A549 (cell line): ENCODE measurements at regions not wholly inside any gene's neighbourhood (a gene's known extent, or its start where the extent isn't known, plus 50 kb on each side); places are given as distances from the start of the nearest gene placed in this dataset.

Experiments
- ATAC-seq, 2 experiments: fragments of 200-7000 bp in 1 of 2; fragments of >200 bp in 1 of 2; cut with Nextera tagmentation in 1 of 2; cut with Tn5 transposase in 1 of 2; 3 replicates each; pipeline versions ENCODE4 v1.8.0 to v1.9.1; 2018 to 2020; ENCODE audit warnings: mild to moderate bottlenecking in 1 of 2, moderate library complexity in 1 of 2
- CTCF ChIA-PET: fragments of 300-600 bp; sonication (Branson Sonifier 250); formaldehyde crosslinking; extraction: SDS; loops from one replicate; lab custom pipeline; 2021; ENCODE audit warnings: antibody characterized with exemption, inconsistent platforms; lab: Yijun Ruan, JAX
- POLR2A ChIA-PET: fragments of 350-600 bp; formaldehyde crosslinking; extraction: SDS; loops from one replicate; lab custom pipeline; 2021; ENCODE audit warnings: antibody characterized with exemption, inconsistent platforms; lab: Yijun Ruan, JAX
- DNase-seq, 2 experiments: peaks; one replicate each; pipeline versions ENCODE4 v3.0.0 to v3.0.0-alpha.2; 2011 to 2016; ENCODE audit warnings: low read depth in 1 of 2, low spot score in 1 of 2
- FAIRE-seq: peaks from 2 replicates; lab custom pipeline; 2011; peaks lifted over from hg19 to GRCh38; lab: Jason Lieb, UNC
- H3K27ac ChIP-seq, 2 experiments: fragments of >200 bp; sonication (Bioruptor Twin); formaldehyde crosslinking; 3 replicates each; pipeline ENCODE4 v1.5.1; 2016 to 2017
- H3K4me1 ChIP-seq: fragments of >200 bp; sonication (Bioruptor Twin); formaldehyde crosslinking; 3 replicates; pipeline ENCODE4 v1.6.1; 2016
- H3K4me2 ChIP-seq: fragments of >200 bp; sonication (Bioruptor Twin); formaldehyde crosslinking; 3 replicates; pipeline ENCODE4 v1.6.1; 2016
- H3K4me3 ChIP-seq: fragments of >200 bp; sonication (Bioruptor Twin); formaldehyde crosslinking; 3 replicates; pipeline ENCODE4 v1.5.1; 2016
- H3K9me3 ChIP-seq: fragments of >200 bp; sonication (Bioruptor Twin); formaldehyde crosslinking; 3 replicates; pipeline ENCODE4 v1.6.1; 2016
- CHD2 ChIP-seq: fragments of 150-350 bp; IDR thresholded peaks from 2 replicates; pipeline ENCODE4 v1.6.1; 2014; ENCODE audit warnings: low read length; ENCODE audit not compliant: partially characterized antibody
- E2F6 ChIP-seq: IDR thresholded peaks from 2 replicates; pipeline ENCODE4 v1.6.1; 2012; ENCODE audit warnings: low read depth, borderline replicate concordance
- EHF ChIP-seq: fragments of 250-450 bp; sonication (Bioruptor Pico); IDR thresholded peaks from 2 replicates; pipeline ENCODE4 v1.5.0; 2020; ENCODE audit warnings: mild to moderate bottlenecking
- EHMT2 ChIP-seq: fragments of 200-600 bp; sonication (generic); IDR thresholded peaks from 2 replicates; pipeline ENCODE4 v1.6.1; 2016; ENCODE audit warnings: antibody characterized with exemption, low read depth, mild to moderate bottlenecking, moderate library complexity
- EP300 ChIP-seq, 2 experiments: fragments of >200 bp; sonication (Bioruptor Twin); formaldehyde crosslinking; IDR thresholded peaks; 2 replicates in 1 of 2; 3 replicates in 1 of 2; pipeline ENCODE4 v1.6.1; 2016 to 2017
- FOSL2 ChIP-seq, 2 experiments: fragments of 450-650 bp in 1 of 2; fragments of >200 bp in 1 of 2; sonication (Bioruptor Twin) in 1 of 2; formaldehyde crosslinking; IDR thresholded peaks; 2 replicates each; pipeline versions ENCODE4 v1.5.0 to v1.6.1; 2016 to 2020; ENCODE audit warnings: mild to moderate bottlenecking in 1 of 2, moderate library complexity in 1 of 2
- FOXS1 ChIP-seq: fragments of 250-450 bp; sonication (Bioruptor Pico); IDR thresholded peaks from 2 replicates; pipeline ENCODE4 v1.5.0; 2020; ENCODE audit warnings: mild to moderate bottlenecking, moderate library complexity
- GATA3 ChIP-seq: IDR thresholded peaks from 2 replicates; pipeline ENCODE4 v1.6.1; 2012; ENCODE audit warnings: borderline replicate concordance
- HEYL ChIP-seq: fragments of 250-450 bp; sonication (Bioruptor Pico); IDR thresholded peaks from 2 replicates; pipeline ENCODE4 v1.8.0; 2021; ENCODE audit warnings: mild to moderate bottlenecking, moderate library complexity
- HOXB13 ChIP-seq: fragments of 250-450 bp; sonication (Bioruptor Pico); IDR thresholded peaks from 2 replicates; pipeline ENCODE4 v1.5.0; 2020; ENCODE audit warnings: low read depth, mild to moderate bottlenecking, moderate library complexity
- KDM1A ChIP-seq: fragments of 200-600 bp; sonication (generic); IDR thresholded peaks from 2 replicates; pipeline ENCODE4 v1.6.1; 2016; ENCODE audit warnings: low read depth, mild to moderate bottlenecking
- KDM5A ChIP-seq: fragments of 200-600 bp; sonication (generic); IDR thresholded peaks from 2 replicates; pipeline ENCODE4 v1.6.1; 2016; ENCODE audit warnings: antibody characterized with exemption, mild to moderate bottlenecking
- NR3C1 ChIP-seq: fragments of >200 bp; sonication (Bioruptor Twin); formaldehyde crosslinking; IDR thresholded peaks from 3 replicates; pipeline ENCODE4 v1.6.1; 2017
- POLR2A ChIP-seq: IDR thresholded peaks from 2 replicates; pipeline ENCODE4 v1.6.1; 2012; ENCODE audit warnings: mild to moderate bottlenecking, low read length
- POLR2AphosphoS2 ChIP-seq: conservative IDR thresholded peaks from 2 replicates; pipeline ENCODE4 v1.6.1; 2012; ENCODE audit warnings: low read length, improper control_type of control experiment, inconsistent platforms
- RAD21 ChIP-seq, 2 experiments: fragments of >200 bp in 1 of 2; sonication (Bioruptor Twin) in 1 of 2; formaldehyde crosslinking in 1 of 2; IDR thresholded peaks in 1 of 2; conservative IDR thresholded peaks in 1 of 2; 2 replicates in 1 of 2; 3 replicates in 1 of 2; pipeline ENCODE4 v1.6.1; 2012 to 2018; ENCODE audit warnings: inconsistent platforms in 1 of 2
- RCOR1 ChIP-seq: fragments of 150-350 bp; IDR thresholded peaks from 2 replicates; pipeline ENCODE4 v1.6.1; 2014; ENCODE audit warnings: antibody characterized with exemption, low read length, low read depth
- REST ChIP-seq: fragments of 200-600 bp; sonication (generic); IDR thresholded peaks from 2 replicates; pipeline ENCODE4 v1.6.1; 2016; ENCODE audit warnings: antibody characterized with exemption, mild to moderate bottlenecking, moderate library complexity
- RNF2 ChIP-seq: fragments of 200-600 bp; sonication (generic); IDR thresholded peaks from 2 replicates; pipeline ENCODE4 v1.6.1; 2016; ENCODE audit warnings: low read depth, mild to moderate bottlenecking, antibody characterized with exemption, moderate library complexity, borderline replicate concordance
- SMC3 ChIP-seq: fragments of >200 bp; sonication (Bioruptor Twin); formaldehyde crosslinking; IDR thresholded peaks from 3 replicates; pipeline ENCODE4 v1.6.1; 2018; ENCODE audit warnings: inconsistent platforms
- ZC3H11A ChIP-seq: fragments of 450-650 bp; IDR thresholded peaks from 2 replicates; pipeline ENCODE4 v1.6.1; 2014; ENCODE audit warnings: antibody characterized with exemption, mild to moderate bottlenecking
- ZNF302 ChIP-seq: fragments of 250-450 bp; sonication (Bioruptor Pico); IDR thresholded peaks from 2 replicates; pipeline ENCODE4 v1.9.0; 2021; ENCODE audit warnings: inconsistent platforms, mild to moderate bottlenecking, moderate library complexity
- WGBS: methylation state at CpG from one replicate; pipeline ENCODE4 v1.1.6; 2017; ENCODE audit errors: missing lambda C conversion rate; 5-methylcytosine and 5-hydroxymethylcytosine counted together
- TF ChIP-seq, protein P1 (sequence below): fragments of 250-450 bp; sonication (Bioruptor Pico); IDR thresholded peaks from 2 replicates; pipeline ENCODE4 v1.5.0; 2020; ENCODE audit warnings: low read depth, mild to moderate bottlenecking, moderate library complexity
- TF ChIP-seq, protein P2 (sequence below): IDR thresholded peaks from 2 replicates; pipeline ENCODE4 v1.6.1; 2012

DNA sequence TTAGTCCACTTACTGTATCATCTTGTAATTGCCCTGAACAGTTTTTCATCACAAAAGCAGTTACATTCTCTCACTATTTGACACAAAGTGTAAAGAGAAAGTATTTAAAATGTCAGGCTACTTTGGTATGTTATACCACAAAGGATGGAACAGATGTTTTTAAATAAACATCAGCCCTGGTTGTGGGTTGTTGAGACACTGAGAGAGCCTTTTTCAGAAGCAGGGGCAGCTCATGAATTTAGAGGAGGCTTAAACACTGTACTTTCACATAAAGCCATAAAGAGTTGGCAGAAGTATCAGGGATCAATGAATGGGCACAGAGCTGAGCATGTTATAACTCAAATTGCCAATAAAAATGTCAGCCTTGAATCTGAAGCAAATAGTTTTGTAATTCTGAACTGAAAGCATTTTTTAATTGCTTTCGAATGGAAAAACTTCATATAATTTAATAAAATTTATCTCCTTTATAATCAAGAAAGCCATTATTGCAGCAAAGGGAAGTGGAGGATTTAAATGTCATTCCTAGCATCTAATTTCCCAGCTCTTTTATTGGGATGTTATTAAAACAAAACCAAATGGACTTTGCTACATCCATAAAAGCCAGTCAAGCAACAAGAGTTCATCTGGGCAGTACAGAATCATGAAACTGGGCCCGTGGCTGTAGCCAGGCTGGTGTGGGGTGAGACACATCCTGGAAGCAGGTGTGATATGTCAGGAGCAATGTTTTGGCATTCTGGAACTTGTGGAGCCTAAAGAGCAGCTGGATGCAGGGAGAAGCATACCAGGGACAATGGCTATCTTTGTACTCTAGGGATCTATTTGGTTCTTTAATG, 95.1 kb upstream of the NT5C1B start (continued):
- TF ChIP-seq, protein P1, sequence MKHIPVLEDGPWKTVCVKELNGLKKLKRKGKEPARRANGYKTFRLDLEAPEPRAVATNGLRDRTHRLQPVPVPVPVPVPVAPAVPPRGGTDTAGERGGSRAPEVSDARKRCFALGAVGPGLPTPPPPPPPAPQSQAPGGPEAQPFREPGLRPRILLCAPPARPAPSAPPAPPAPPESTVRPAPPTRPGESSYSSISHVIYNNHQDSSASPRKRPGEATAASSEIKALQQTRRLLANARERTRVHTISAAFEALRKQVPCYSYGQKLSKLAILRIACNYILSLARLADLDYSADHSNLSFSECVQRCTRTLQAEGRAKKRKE (CRISPR knock-in tag): no peak
- no peak for TF ChIP-seq HOXB13 (CRISPR knock-in tag)

GRCh38 chr2:18682681-18683080, 93.3 kb upstream of the NT5C1B start:
- H3K27ac ChIP-seq: no peak overlapping the region
- FAIRE-seq (no peak), DNase-seq (no peak), ATAC-seq (no peak)
- H3K9me3 ChIP-seq: no peaks in the 10 kb centered on the region
- 3% methylated on average over 1 of the region's 1 CpG for WGBS
- POLR2A ChIA-PET: no interaction called here
- H3K4me3 ChIP-seq: no peak overlapping the region
- no peaks in the 10 kb centered on the region for H3K4me1 ChIP-seq
- CTCF ChIA-PET: no interaction called here
- no peak for TF ChIP-seq SMC3
- TF ChIP-seq RAD21 (conservative IDR thresholded peaks at IDR 0.05 in 1 of 2, IDR thresholded peaks at IDR 0.05 in 1 of 2): no peak
- TF ChIP-seq RNF2: no peak
- no peak for TF ChIP-seq ZNF302
- TF ChIP-seq KDM5A: no peak
- TF ChIP-seq FOSL2 (IDR thresholded peaks at IDR 0.05): no peak
- TF ChIP-seq FOSL2 (CRISPR knock-in tag; IDR thresholded peaks at IDR 0.05): no peak
- TF ChIP-seq CHD2: no peak
- no peak for TF ChIP-seq NR3C1
- TF ChIP-seq, protein P2, sequence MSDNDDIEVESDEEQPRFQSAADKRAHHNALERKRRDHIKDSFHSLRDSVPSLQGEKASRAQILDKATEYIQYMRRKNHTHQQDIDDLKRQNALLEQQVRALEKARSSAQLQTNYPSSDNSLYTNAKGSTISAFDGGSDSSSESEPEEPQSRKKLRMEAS: no peak
- no peak for TF ChIP-seq HEYL
- no peak for TF ChIP-seq REST
- TF ChIP-seq E2F6: no peak
- TF ChIP-seq EP300 (IDR thresholded peaks at IDR 0.05): no peak
- no peak for TF ChIP-seq EHMT2
- TF ChIP-seq POLR2A: no peak
- H3K4me2 ChIP-seq: no peak overlapping the region

- POLR2A ChIA-PET: no interaction called here
- FAIRE-seq (no peak), ATAC-seq (no peak), DNase-seq (no peak)
- CTCF ChIA-PET: interaction anchor here (0.5 to 1.2 kb wide), 2 partner anchors 9 to 1033 kb away, joined by 3 read pairs; no protein-coding TSS in a partner anchor
- H3K4me3 ChIP-seq: no peak overlapping the region
- WGBS: 5% methylated on average over 2 of the region's 2 CpGs
- H3K4me1 ChIP-seq: no peaks in the 10 kb centered on the region
- H3K27ac ChIP-seq: no peak overlapping the region
- no peak overlapping the region for H3K4me2 ChIP-seq
- peaks cover 12% of the 10 kb centered on the region; the same call in 1 of the 3 replicates for H3K9me3 ChIP-seq
- TF ChIP-seq, protein P2: no peak
- TF ChIP-seq CHD2 (no peak), ZC3H11A (no peak), POLR2AphosphoS2 (no peak), FOSL2 (IDR thresholded peaks at IDR 0.05) (no peak), FOSL2 (CRISPR knock-in tag; IDR thresholded peaks at IDR 0.05) (no peak), REST (no peak), FOXS1 (no peak), KDM1A (no peak), EP300 (IDR thresholded peaks at IDR 0.05) (no peak), RCOR1 (no peak), GATA3 (no peak), EHF (no peak)
Observed at GRCh38 chr2:18677280-18677679, 87.9 kb upstream of the NT5C1B start.
